ENCODE measurements at regions not wholly inside any gene's neighbourhood (a gene's known extent, or its start where the extent isn't known, plus 50 kb on each side); places are given as distances from the start of the nearest gene placed in this dataset.
"Not testable (repeated sequence)": the region's sequence is repeated elsewhere in the genome, so short reads cannot be mapped to it uniquely, and the experiment has no call there.

DNA sequence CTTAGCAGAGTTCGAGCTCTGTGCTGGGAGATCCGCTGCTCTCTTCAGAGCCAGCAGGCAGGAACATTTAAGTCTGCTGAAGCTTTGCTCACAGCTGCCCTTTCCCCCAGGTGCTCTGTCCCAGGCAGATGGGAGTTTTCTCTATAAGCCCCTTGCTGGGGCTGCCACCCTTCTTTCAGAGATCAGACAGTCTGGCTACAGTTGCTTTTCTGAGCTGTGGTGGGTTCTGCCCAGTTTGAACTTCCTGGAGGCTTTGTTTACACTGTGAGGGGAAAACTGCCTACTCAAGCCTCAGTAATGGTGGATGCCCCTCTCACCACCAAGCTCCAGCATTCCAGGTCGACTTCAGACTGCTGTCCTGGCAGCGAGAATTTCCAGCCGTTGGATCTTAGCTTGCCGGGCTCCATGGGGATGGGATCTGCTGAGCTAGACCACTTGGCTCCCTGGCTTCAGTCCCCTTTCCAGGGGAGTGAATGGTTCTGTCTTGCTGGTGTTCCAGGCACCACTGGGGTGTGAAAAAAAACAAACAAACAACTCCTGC lies 222.7 kb downstream of the UTRN start:
- TF ChIP-seq, protein P1, sequence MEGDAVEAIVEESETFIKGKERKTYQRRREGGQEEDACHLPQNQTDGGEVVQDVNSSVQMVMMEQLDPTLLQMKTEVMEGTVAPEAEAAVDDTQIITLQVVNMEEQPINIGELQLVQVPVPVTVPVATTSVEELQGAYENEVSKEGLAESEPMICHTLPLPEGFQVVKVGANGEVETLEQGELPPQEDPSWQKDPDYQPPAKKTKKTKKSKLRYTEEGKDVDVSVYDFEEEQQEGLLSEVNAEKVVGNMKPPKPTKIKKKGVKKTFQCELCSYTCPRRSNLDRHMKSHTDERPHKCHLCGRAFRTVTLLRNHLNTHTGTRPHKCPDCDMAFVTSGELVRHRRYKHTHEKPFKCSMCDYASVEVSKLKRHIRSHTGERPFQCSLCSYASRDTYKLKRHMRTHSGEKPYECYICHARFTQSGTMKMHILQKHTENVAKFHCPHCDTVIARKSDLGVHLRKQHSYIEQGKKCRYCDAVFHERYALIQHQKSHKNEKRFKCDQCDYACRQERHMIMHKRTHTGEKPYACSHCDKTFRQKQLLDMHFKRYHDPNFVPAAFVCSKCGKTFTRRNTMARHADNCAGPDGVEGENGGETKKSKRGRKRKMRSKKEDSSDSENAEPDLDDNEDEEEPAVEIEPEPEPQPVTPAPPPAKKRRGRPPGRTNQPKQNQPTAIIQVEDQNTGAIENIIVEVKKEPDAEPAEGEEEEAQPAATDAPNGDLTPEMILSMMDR (IDR thresholded peaks at IDR 0.05) = not testable (repeated sequence)
- TF ChIP-seq POLR2A (IDR thresholded peaks at IDR 0.05) = not testable (repeated sequence)

Measured in Peyer's patch (tissue), 4 donors.